MG63 (cell line): ENCODE measurements at regions not wholly inside any gene's neighbourhood (a gene's known extent, or its start where the extent isn't known, plus 50 kb on each side); places are given as distances from the start of the nearest gene placed in this dataset.
"Not testable (repeated sequence)": the region's sequence is repeated elsewhere in the genome, so short reads cannot be mapped to it uniquely, and the experiment has no call there.

Source experiments
- DNase-seq: peaks from one replicate; pipeline ENCODE4 v3.0.0-alpha.2; 2020
- H3K27me3 ChIP-seq: fragments of 250-450 bp; sonication (Bioruptor Pico); 2 replicates; pipeline ENCODE4 v1.5.1; 2020; ENCODE audit warnings: mild to moderate bottlenecking, moderate library complexity
- H3K36me3 ChIP-seq: fragments of 250-450 bp; sonication (Bioruptor Pico); 2 replicates; pipeline ENCODE4 v1.5.1; 2020; ENCODE audit warnings: mild to moderate bottlenecking, moderate library complexity
- H3K4me3 ChIP-seq: fragments of 250-450 bp; sonication (Bioruptor Pico); 2 replicates; pipeline ENCODE4 v1.5.1; 2020; ENCODE audit warnings: mild to moderate bottlenecking, moderate library complexity
- H3K9me3 ChIP-seq: fragments of 250-450 bp; sonication (Bioruptor Pico); 2 replicates; pipeline ENCODE4 v1.5.1; 2020; ENCODE audit warnings: mild to moderate bottlenecking, moderate library complexity

DNA sequence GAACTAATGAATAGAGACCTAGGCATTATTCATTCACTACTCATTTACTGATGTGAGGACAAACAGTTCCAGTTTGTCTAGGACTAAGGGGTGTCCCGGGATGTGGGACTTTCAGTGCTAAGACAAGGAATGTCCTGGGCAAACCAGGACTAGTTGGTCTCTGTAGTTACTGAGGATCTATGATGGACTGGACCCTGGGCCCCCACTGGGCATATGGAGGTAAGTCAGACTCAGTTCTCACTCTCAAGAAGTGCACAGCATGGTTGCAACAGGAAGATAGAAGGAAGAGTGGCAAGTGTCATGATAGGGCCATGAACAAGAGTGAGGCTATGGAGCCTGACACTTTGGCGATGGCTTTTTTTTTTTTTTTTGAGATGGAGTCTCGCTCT is 128.2 kb downstream of the MYCN start:
- peaks cover 3% of the 10 kb centered on the region; the same call in 1 of the 2 replicates for H3K9me3 ChIP-seq
- no peak overlapping the region for H3K4me3 ChIP-seq
- no peaks in the 10 kb centered on the region for H3K36me3 ChIP-seq
- DNase-seq = no peak
- no peaks in the 10 kb centered on the region; the same call in 1 of the 2 replicates for H3K27me3 ChIP-seq

DNA sequence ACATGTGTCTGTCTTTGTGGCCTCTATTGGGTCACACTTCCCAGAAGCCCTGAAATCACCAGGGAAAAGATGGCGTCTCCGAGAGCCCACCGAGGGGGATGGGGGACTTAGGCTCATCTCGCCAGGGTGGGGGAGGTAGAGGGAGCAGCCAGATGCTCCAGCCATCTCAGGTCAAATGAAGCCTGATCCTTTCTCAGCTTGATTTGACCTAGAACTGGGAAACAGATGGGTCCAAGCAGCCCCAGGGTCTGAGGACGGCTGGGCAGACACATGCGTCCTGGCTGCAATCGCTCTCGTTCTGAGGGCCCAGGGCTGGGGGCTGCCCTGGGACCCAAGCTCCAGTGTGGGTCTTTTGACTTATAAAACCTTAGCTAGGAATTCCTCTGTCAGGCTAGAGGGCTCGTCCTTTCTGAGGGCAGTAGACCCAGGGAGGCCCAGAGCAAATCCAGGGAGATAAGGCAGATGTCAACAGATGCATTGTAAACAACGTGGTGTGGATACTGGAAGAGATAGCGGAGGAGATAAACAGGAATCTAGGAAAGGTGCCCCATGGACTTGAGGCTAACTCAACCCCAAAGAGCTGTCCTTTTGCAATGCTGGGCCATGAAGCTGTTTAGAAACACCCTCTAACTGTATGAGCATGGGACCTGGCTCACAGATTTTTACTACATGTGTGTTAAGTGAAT is 127.7 kb downstream of the MYCN start:
- no peaks in the 10 kb centered on the region for H3K36me3 ChIP-seq
- DNase-seq = no peak
- no peak overlapping the region for H3K4me3 ChIP-seq
- H3K9me3 ChIP-seq = peaks cover 6% of the 10 kb centered on the region; the same call in 1 of the 2 replicates
- H3K27me3 ChIP-seq = no peaks in the 10 kb centered on the region; the same call in 1 of the 2 replicates

DNA sequence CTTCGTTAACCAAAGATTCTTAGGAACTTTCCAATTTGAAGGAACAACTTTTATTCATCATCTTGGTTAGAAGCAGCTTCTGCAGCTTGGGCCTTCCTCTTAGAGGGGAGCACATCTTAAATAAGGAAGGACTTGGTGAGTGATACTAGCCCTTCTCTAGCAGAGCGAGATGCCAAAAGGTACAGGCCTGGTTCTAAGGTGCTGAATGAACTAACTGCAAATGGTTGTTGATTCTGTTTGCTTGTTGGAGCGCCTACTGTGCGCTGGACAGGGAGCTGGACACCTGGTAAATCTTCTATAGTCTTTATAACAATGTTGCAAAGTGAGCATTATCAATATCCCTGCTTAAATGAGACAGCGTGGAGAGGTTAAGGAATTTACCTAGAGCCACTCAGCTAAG is 127.1 kb downstream of the MYCN start:
- DNase-seq = no peak
- H3K4me3 ChIP-seq = no peak overlapping the region

DNA sequence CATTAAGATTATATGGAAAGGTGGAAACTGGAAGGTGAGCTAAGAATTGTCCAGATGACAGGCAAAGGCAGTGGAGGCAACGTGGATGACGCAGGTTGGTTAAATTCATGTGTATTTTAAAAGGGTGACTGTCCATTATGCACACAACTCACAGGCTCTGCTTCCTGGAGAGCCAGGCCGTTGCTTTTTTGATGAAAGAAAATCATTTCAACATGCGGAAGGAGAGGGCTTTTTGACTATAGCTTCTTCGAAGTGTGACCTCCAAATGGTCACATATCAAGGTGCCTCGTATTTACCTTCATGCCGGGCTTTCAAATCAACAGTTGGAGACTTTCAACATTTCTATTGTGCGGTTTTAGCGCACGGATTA is 126.7 kb downstream of the MYCN start:
- no peaks in the 10 kb centered on the region for H3K36me3 ChIP-seq
- no peaks in the 10 kb centered on the region; the same call in 1 of the 2 replicates for H3K27me3 ChIP-seq
- no peak overlapping the region for H3K4me3 ChIP-seq
- no peak for DNase-seq
- H3K9me3 ChIP-seq = peaks cover 6% of the 10 kb centered on the region; the same call in 1 of the 2 replicates

More for the DNA sequence above, 127.1 kb downstream of the MYCN start:
- H3K36me3 ChIP-seq = no peaks in the 10 kb centered on the region
- peaks cover 6% of the 10 kb centered on the region; the same call in 1 of the 2 replicates for H3K9me3 ChIP-seq
- H3K27me3 ChIP-seq = no peaks in the 10 kb centered on the region; the same call in 1 of the 2 replicates

DNA sequence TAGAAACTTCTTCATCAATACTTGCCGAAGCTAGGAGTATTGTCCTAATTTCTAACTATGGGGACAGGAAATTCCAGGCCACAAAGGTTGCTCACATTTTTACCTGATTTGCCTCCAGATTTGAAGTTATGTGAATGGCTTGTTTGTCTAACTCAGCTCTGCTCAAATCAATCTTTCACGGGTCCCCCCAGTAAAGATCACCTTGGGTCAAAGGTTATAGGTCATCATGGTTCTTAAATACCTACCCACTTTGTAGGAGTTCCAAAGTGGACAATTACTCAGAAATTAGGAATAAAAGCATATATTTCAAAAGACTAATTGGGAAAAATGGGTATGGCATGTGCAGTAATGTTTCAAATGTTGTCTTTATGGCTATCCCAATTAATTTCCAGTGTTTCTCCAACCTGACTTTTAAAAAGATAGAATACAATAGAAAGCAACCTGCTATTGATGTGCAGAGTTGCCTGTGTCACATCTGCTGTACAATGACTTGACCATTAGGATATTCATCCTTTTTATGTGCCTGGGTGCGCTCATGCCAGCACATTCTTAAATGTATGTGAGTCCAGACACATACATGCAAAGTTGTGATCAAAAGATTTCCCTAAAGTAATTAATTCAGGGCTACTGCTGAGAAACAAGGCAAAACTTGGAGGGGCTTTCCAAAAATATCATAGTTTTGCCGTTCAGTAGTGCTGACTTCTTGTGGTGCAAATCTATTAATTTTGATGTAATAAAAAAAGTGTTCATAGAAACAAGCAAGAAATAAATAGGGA is 126.1 kb downstream of the MYCN start:
- Histone ChIP-seq H3K36me3 (no peaks in the 10 kb centered on the region), H3K4me3 (no peak overlapping the region), H3K9me3 (peaks cover 6% of the 10 kb centered on the region; the same call in 1 of the 2 replicates), H3K27me3 (no peaks in the 10 kb centered on the region; the same call in 1 of the 2 replicates)
- DNase-seq = no peak

DNA sequence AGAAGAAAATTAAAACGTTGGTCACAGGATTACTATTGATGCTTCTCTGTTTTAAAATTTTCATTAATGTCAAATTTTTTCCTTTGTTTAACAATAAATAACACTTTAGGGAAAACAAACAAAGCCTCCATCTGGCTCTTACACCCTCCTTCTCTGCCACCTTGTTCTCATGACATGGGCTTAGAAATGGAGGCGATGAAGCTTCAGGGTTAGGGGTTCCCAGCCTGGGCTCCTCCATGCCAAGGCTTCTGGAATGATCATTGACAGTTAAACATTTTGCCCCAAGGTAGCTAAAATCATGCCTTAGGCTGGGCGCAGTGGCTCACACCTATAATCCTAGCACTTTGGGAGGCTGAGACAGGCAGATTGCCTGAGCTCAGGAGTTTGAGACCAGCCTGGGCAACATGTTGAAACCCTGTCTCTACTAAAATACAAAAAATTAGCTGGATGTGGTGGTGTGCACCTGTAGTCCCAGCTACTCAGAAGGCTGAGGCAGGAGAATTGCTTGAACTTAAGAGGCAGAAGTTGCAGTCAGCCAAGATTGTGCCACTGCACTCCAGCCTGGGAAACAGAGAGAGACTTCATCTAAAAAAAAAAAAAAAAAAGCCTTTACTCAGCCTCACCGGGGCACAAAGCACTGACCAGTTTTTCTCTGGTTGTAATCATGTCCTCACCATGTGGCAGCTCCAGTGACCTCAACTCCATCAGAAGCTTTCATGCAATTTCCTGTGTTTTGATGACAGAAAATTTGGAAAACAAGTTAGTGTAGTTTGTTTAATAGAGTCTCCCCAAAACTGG is 125.1 kb downstream of the MYCN start:
- not testable (repeated sequence) for DNase-seq, H3K36me3 ChIP-seq, H3K27me3 ChIP-seq

DNA sequence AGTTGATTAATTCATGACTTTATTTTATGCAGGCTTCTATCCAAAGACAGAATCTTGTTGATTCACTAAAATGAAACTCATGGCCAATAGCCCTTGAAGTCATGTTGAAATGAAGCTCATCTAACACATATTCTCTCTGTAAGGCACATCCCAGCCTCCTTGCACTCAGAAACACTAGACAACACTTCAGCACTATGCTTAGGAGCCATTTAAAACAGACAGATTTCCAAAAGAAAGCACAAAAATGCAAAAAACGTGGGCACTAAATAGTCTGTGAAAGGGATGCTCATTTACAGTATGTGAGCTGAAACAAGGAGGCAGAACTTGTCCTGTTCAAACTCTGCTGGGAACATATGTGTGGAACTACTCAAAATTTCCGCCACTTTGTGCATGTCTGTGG is 124.4 kb downstream of the MYCN start:
- Histone ChIP-seq H3K4me3 (no peak overlapping the region), H3K27me3 (no peaks in the 10 kb centered on the region; the same call in 1 of the 2 replicates), H3K9me3 (peaks cover 6% of the 10 kb centered on the region; the same call in 1 of the 2 replicates), H3K36me3 (no peaks in the 10 kb centered on the region)
- no peak for DNase-seq

More for the DNA sequence above, 125.1 kb downstream of the MYCN start:
- H3K4me3 ChIP-seq, H3K9me3 ChIP-seq: not testable (repeated sequence)

DNA sequence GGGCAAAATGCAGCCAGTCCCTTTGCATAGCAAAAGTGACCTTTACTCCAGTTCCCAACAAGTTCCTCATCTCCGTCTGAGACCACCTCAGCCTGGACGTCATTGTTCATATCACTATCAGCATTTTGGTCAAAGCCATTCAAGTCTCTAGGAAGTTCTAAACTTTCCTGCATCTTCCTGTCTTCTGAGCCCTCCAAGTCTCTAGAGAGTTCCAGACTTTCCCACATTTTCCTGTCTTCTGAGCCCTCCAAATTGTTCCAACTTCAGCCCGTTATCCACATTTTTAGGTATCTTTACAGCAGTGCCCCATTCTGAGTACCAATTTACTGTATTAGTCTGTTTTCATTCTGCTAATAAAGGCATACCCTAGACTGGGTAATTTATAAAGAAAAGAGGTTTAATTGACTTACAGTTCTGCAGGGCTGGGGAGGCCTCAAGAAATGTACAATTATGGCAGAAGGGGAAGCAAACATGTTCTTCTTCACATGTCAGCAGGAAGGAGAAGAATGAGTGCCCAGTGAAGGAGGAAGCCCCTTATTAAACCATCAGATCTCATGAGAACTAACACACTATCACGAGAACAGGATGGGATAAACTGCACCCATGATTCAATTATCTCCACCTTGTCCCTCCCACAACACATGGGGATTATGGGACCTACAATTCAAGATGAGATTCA is 123.7 kb downstream of the MYCN start:
- H3K4me3 ChIP-seq = no peak overlapping the region
- no peaks in the 10 kb centered on the region; the same call in 1 of the 2 replicates for H3K27me3 ChIP-seq
- DNase-seq = no peak
- H3K9me3 ChIP-seq = peaks cover 6% of the 10 kb centered on the region; the same call in 1 of the 2 replicates
- no peaks in the 10 kb centered on the region for H3K36me3 ChIP-seq

DNA sequence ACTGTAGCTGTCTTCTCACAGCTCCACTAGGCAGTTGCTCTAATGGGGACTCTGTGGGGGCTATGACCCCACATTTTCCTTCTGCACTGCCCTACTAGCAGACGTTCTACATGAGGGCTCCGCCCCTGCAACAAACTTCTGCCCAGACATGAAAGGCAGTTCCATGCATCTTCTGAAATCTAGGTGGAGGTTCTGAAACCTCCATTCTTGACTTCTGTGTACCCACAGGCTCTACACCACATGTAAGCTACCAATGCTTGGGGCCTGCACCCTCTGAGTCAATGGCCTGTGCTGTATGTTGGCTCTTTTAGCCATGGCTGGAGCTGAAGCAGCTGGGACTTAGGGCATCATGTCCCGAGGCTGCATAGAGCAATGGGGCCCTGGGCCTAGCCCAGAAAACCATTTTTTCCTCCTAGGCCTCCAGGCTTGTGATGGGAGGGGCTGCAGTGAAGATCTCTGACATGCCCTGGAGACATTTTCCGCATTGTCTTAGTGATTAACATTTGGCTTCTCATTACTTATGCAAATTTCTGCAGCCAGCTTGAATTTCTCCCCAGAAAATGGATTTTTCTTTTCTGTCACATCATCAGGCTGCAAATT is 123.0 kb downstream of the MYCN start:
- Histone ChIP-seq H3K36me3 (no peaks in the 10 kb centered on the region), H3K27me3 (no peaks in the 10 kb centered on the region; the same call in 1 of the 2 replicates), H3K4me3 (no peak overlapping the region), H3K9me3 (peaks cover 6% of the 10 kb centered on the region; the same call in 1 of the 2 replicates)
- no peak for DNase-seq

DNA sequence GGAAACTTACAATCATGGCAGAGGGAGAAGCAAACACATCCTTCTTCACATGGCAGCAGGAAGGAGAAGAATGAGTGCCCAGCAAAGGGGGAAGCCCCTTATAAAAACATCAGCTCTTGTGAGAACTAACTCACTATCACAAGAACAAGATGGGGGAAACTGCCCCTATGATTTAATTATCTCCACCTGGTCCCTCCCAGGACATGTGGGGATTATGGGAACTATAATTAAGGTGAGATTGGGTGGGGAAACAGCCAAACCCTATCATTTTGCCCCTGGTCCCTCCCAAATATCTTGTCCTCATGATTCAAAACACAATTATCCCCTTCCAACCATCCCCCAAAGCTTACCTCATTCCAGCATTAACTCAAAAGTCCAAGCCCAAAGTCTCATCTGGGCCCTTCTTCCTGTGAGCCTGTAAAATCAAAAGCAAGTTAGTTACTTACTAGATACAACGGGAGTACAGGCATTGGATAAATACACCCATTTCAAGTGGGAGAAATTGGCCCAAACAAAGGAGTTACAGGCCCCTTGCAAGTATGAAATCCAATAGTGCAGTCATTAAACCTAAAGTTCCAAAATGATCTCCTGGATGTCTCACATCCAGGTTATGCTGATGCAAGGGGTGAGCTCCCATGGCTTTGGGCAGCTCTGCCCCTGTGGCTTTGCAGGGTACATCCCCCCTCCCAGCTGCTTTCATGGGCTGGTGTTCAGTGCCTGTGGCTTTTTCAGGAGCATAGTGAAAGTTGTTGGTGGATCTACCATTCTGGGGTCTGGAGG is 122.3 kb downstream of the MYCN start:
- Histone ChIP-seq H3K9me3 (peaks cover 6% of the 10 kb centered on the region; the same call in 1 of the 2 replicates), H3K27me3 (no peaks in the 10 kb centered on the region; the same call in 1 of the 2 replicates), H3K36me3 (no peaks in the 10 kb centered on the region), H3K4me3 (no peak overlapping the region)
- DNase-seq = no peak

DNA sequence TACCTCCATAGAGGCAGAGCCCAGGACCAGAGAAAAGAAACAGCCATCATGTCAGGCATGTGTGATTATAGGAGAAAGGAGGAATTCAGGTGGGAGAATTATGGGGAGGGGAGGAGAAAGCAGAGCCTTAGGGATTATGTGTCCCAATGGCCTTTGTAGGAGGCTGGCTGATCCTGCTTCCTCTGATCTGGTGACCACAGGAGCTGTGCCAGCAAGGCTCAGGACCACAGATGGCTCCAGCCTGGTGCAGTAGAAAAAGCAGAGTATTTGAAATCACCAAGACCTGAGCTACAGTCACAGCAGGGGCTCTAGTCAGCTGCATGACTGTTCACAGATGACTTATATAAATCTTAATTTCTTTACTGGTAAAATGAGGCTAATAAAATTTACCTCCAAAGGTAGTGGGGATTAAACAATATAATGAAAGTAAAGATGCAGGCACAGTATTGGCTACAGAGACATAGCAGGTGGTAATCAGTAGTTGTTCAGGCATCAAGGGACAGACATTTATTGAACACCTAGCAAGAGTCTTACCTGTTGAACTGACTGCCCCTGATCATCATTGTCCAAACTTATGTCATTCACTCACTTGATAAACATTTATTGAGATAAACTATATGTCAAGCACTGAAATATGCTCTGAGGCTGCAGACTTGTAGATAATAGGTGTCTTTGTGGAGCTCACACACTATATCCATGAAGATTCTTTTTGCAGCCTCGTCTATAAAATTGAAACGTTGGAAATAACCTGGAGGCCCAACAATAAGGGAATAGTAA is 121.3 kb downstream of the MYCN start:
- Histone ChIP-seq H3K36me3 (no peaks in the 10 kb centered on the region), H3K9me3 (peaks cover 6% of the 10 kb centered on the region; the same call in 1 of the 2 replicates), H3K27me3 (no peaks in the 10 kb centered on the region; the same call in 1 of the 2 replicates), H3K4me3 (no peak overlapping the region)
- no peak for DNase-seq

DNA sequence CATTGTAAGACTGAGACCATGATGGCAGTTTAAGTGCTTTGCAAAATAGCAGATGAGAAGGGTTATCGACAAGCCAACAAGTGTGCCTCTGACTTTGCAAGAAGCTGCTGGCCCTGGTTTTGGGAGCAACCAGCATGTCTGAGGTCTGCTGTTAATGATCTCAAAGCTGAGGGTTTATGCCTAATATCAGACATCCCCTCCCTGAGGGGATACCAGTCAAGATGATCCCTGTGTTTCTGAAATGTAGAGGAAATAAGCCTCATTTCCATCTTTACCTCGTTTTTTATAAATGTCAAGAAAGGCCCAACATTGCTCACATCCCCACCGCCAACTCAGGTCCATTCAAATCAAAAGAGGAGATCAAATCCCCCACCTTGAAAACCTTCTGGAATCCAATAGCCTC is 120.6 kb downstream of the MYCN start:
- H3K36me3 ChIP-seq = no peaks in the 10 kb centered on the region
- H3K27me3 ChIP-seq = no peaks in the 10 kb centered on the region; the same call in 1 of the 2 replicates
- H3K4me3 ChIP-seq = no peak overlapping the region
- no peak for DNase-seq
- peaks cover 6% of the 10 kb centered on the region; the same call in 1 of the 2 replicates for H3K9me3 ChIP-seq

DNA sequence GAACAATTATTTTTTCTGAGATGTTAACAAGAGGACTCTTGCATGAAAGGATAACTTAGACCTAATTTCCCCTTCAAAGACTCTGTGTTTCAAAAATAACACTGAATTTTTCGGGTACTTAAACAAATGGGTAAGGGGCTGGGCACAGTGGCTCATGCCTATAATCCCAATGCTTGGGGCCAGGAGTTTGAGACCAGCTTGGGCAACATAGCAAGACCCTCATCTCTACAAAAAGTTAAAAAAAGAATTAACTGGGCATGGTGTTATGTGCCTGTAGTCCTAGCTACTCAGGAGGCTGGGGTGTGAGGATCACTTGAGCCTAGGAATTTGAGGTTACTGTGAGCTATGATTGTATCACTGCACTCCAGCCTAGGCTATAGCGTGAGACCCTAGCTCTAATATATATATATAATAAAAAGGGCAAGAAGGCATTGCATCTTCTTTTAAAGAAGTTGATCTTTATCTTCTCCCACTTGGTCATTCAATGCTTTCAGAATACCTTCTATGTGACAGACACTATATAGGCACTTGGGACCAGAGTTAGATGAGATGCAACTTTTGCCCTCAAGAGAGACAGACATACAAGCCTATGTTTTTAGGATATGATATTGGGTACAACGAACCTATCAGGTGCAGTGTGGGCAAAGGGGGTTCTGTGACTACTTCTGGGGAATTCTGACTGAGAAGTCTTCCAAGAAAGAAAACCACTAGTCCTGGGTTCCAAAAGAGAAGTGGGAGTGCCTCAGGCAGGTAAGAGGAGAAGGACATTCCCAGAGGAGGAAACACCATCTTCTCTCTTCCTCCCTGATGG is 120.0 kb downstream of the MYCN start:
- peaks cover 6% of the 10 kb centered on the region; the same call in 1 of the 2 replicates for H3K9me3 ChIP-seq
- no peak for DNase-seq
- H3K4me3 ChIP-seq = no peak overlapping the region
- H3K27me3 ChIP-seq = no peaks in the 10 kb centered on the region; the same call in 1 of the 2 replicates
- H3K36me3 ChIP-seq = no peaks in the 10 kb centered on the region
